H9 (cell line): ENCODE measurements at regions not wholly inside any gene's neighbourhood (a gene's known extent, or its start where the extent isn't known, plus 50 kb on each side); places are given as distances from the start of the nearest gene placed in this dataset.

ENCODE experiments used
- DNase-seq: peaks from one replicate; pipeline ENCODE4 v3.0.0-alpha.2; 2017
- H2AFZ ChIP-seq: one replicate; pipeline ENCODE4 v1.6.1; 2013; ENCODE audit warnings: mild to moderate bottlenecking, low read length, control low read depth, moderate library complexity
- H2AK5ac ChIP-seq: 2 replicates; pipeline ENCODE4 v1.6.1; 2013; ENCODE audit warnings: low read length, control low read depth, mixed read lengths; ENCODE audit not compliant: insufficient read length
- H2BK120ac ChIP-seq: one replicate; pipeline ENCODE4 v1.6.1; 2013; ENCODE audit warnings: low read depth, mild to moderate bottlenecking, low read length, control low read depth, inconsistent platforms; ENCODE audit not compliant: poor library complexity, severe bottlenecking
- H2BK12ac ChIP-seq: 2 replicates; pipeline ENCODE4 v1.6.1; 2013; ENCODE audit warnings: low read length, control low read depth, mixed read lengths, low read depth; ENCODE audit not compliant: insufficient read length
- H2BK15ac ChIP-seq: 2 replicates; pipeline ENCODE4 v1.6.1; 2013; ENCODE audit warnings: low read depth, low read length, control low read depth
- H2BK20ac ChIP-seq: one replicate; pipeline ENCODE4 v1.6.1; 2013; ENCODE audit warnings: low read depth, mild to moderate bottlenecking, low read length, control low read depth, inconsistent platforms; ENCODE audit not compliant: poor library complexity, severe bottlenecking
- H2BK5ac ChIP-seq: 2 replicates; pipeline ENCODE4 v1.6.1; 2013; ENCODE audit warnings: low read length, control low read depth, mixed read lengths; ENCODE audit not compliant: insufficient read length
- H3K14ac ChIP-seq: 2 replicates; pipeline ENCODE4 v1.6.1; 2013; ENCODE audit warnings: low read length, control low read depth; ENCODE audit not compliant: insufficient read depth
- H3K18ac ChIP-seq: 2 replicates; pipeline ENCODE4 v1.6.1; 2013; ENCODE audit warnings: low read depth, mild to moderate bottlenecking, mixed read lengths, low read length, control low read depth; ENCODE audit not compliant: insufficient read length
- H3K23ac ChIP-seq: 2 replicates; pipeline ENCODE4 v1.6.1; 2013; ENCODE audit warnings: low read length, control low read depth, mixed read lengths, low read depth; ENCODE audit not compliant: insufficient read length
- H3K23me2 ChIP-seq: 2 replicates; pipeline ENCODE4 v1.6.1; 2013; ENCODE audit warnings: low read depth, mild to moderate bottlenecking, mixed read lengths, low read length, control low read depth; ENCODE audit not compliant: insufficient read length, poor library complexity, severe bottlenecking
- H3K27ac ChIP-seq: 2 replicates; pipeline ENCODE4 v1.5.1; 2013; ENCODE audit warnings: low read length, control low read depth, mixed read lengths, low read depth; ENCODE audit not compliant: insufficient read length
- H3K27me3 ChIP-seq: 2 replicates; pipeline ENCODE4 v1.6.1; 2013; ENCODE audit warnings: low read length, control low read depth, inconsistent platforms; ENCODE audit not compliant: insufficient read depth
- H3K4ac ChIP-seq: 2 replicates; pipeline ENCODE4 v1.6.1; 2013; ENCODE audit warnings: low read depth, mild to moderate bottlenecking, control low read depth, inconsistent platforms, low read length, moderate library complexity
- H3K4me1 ChIP-seq: 2 replicates; pipeline ENCODE4 v1.6.1; 2013; ENCODE audit warnings: low read length, control low read depth, inconsistent platforms; ENCODE audit not compliant: insufficient read depth
- H3K4me2 ChIP-seq: 2 replicates; pipeline ENCODE4 v1.6.1; 2013; ENCODE audit warnings: low read length, control low read depth, mixed read lengths; ENCODE audit not compliant: insufficient read length, insufficient read depth
- H3K56ac ChIP-seq: 2 replicates; pipeline ENCODE4 v1.6.1; 2013; ENCODE audit warnings: low read depth, mild to moderate bottlenecking, mixed read lengths, low read length, control low read depth; ENCODE audit not compliant: insufficient read length
- H3K79me1 ChIP-seq: 2 replicates; pipeline ENCODE4 v1.6.1; 2013; ENCODE audit warnings: low read depth, mild to moderate bottlenecking, moderate library complexity, low read length, control low read depth, inconsistent platforms; ENCODE audit not compliant: insufficient read depth, poor library complexity, severe bottlenecking
- H3K79me2 ChIP-seq: 2 replicates; pipeline ENCODE4 v1.6.1; 2013; ENCODE audit warnings: low read length, control low read depth, inconsistent platforms; ENCODE audit not compliant: insufficient read depth
- H3K9ac ChIP-seq: 2 replicates; pipeline ENCODE4 v1.6.1; 2013; ENCODE audit warnings: low read length, control low read depth, mixed read lengths; ENCODE audit not compliant: insufficient read length; ENCODE audit errors: extremely low read depth
- H3K9me3 ChIP-seq: one replicate; pipeline ENCODE4 v1.6.1; 2013; ENCODE audit warnings: low read depth, low read length, inconsistent platforms; ENCODE audit not compliant: control insufficient read depth
- H3T11ph ChIP-seq: one replicate; pipeline ENCODE4 v1.6.1; 2013; ENCODE audit warnings: mild to moderate bottlenecking, low read length, control low read depth, inconsistent platforms
- H4K20me1 ChIP-seq: one replicate; pipeline ENCODE4 v1.6.1; 2013; ENCODE audit not compliant: control insufficient read depth, insufficient read length, insufficient read depth
- H4K5ac ChIP-seq: 2 replicates; pipeline ENCODE4 v1.6.1; 2013; ENCODE audit warnings: low read depth, mild to moderate bottlenecking, mixed read lengths, low read length, control low read depth; ENCODE audit not compliant: insufficient read length
- H4K8ac ChIP-seq: replicated peaks from 2 replicates; pipeline ENCODE4 v1.6.1; 2013; ENCODE audit warnings: low read length, control low read depth, mixed read lengths, low read depth; ENCODE audit not compliant: insufficient read length
- H4K91ac ChIP-seq: 2 replicates; pipeline ENCODE4 v1.6.1; 2013; ENCODE audit warnings: low read depth, mild to moderate bottlenecking, moderate library complexity, mixed read lengths, low read length, control low read depth; ENCODE audit not compliant: insufficient read length
- H3K27ac Mint-ChIP-seq, 3 experiments: 2 replicates in 2 of 3; 3 replicates in 1 of 3; pipeline ENCODE4 v1.8.0; 2020 to 2021; ENCODE audit warnings: mixed read lengths in 3 of 3, mild to moderate bottlenecking in 1 of 3, moderate library complexity in 1 of 3
- H3K27me3 Mint-ChIP-seq: 2 replicates; pipeline ENCODE4 v1.8.0; 2021; ENCODE audit warnings: low read depth, mild to moderate bottlenecking, moderate library complexity, mixed read lengths
- H3K36me3 Mint-ChIP-seq, 3 experiments: 2 replicates in 2 of 3; 3 replicates in 1 of 3; pipeline ENCODE4 v1.8.0; 2020 to 2021; ENCODE audit warnings: low read depth in 3 of 3, mixed read lengths in 3 of 3; ENCODE audit not compliant: insufficient read depth in 1 of 3
- H3K4me1 Mint-ChIP-seq, 2 experiments: 2 replicates each; pipeline ENCODE4 v1.8.0; 2020; ENCODE audit warnings: mixed read lengths in 2 of 2
- H3K4me3 Mint-ChIP-seq, 2 experiments: 2 replicates in 1 of 2; 3 replicates in 1 of 2; pipeline ENCODE4 v1.8.0; 2020 to 2021; ENCODE audit warnings: mild to moderate bottlenecking in 2 of 2, mixed read lengths in 2 of 2, moderate library complexity in 1 of 2
- H3K9me3 Mint-ChIP-seq, 2 experiments: 2 replicates in 1 of 2; 3 replicates in 1 of 2; pipeline ENCODE4 v1.8.0; 2020; ENCODE audit warnings: mild to moderate bottlenecking in 2 of 2, mixed read lengths in 2 of 2, moderate library complexity in 1 of 2
- WGBS: extraction: QIAGEN DNeasy Blood & Tissue Kit; methylation state at CpG from one replicate; pipeline ENCODE4 v1.1.7; 2013; ENCODE audit warnings: missing lambda C conversion rate, low lambda C conversion rate, mixed read lengths; ENCODE audit not compliant: insufficient read length; ENCODE audit errors: extremely low coverage; 5-methylcytosine and 5-hydroxymethylcytosine counted together
- TF ChIP-seq, protein P1 (sequence below): fragments of 200-600 bp; sonication (generic); conservative IDR thresholded peaks from 3 replicates; pipeline ENCODE4 v1.8.0; 2021; ENCODE audit warnings: antibody characterized with exemption, mild to moderate bottlenecking

DNA sequence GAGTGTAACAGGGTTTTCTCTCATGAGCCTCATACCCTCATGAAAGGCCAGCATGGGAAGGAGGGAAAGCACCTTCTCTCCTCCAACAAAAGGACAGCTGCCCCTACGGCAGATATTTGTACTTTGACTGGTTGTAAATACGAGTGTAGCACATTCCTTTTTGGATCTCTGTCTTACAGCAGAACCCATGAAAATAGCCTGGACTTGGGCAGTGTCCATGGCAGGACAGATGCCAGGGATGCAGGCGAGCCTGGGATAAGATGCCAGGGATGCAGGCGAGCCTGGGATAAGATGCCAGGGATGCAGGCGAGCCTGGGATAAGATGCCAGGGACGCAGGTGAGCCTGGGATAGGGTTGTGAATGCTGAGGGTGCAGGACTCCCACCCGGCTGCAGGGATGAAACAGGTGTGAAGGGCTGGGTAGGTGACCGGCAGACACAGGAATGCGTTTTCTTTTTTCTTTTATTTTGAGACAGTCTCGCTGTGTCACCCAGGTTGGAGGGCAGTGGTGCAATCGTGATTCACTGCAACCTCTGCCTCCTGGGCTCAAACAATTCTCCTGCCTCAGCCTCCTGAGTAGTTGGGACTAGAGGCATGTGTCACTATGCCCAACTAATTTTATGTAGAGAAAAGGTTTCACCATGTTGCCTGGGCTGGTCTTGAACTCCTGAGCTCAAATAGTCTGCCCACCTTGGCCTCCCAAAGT is 120.0 kb downstream of the BEGAIN start:
- H3K9me3 ChIP-seq = no peaks in the 10 kb centered on the region
- no peaks in the 10 kb centered on the region for H3K79me2 ChIP-seq
- H3K4me1 Mint-ChIP-seq = peaks cover 29 to 34% of the 10 kb centered on the region in 2 experiments
- H2BK20ac ChIP-seq = no peak overlapping the region
- no peak overlapping the region for H2AK5ac ChIP-seq
- H4K91ac ChIP-seq = no peak overlapping the region
- H3K9ac ChIP-seq = no peak overlapping the region
- peaks cover 65% of the 10 kb centered on the region for H3K27me3 Mint-ChIP-seq
- H3K9me3 Mint-ChIP-seq = no peaks in the 10 kb centered on the region; a peak in 1 of 5 replicates
- WGBS = no CpG with 5 or more reads among the region's 11 CpGs
- no peak for DNase-seq
- no peak overlapping the region for H4K8ac ChIP-seq
- H3K27ac Mint-ChIP-seq = no peak overlapping the region
- H2BK5ac ChIP-seq = no peak overlapping the region
- no peak overlapping the region for H3K4ac ChIP-seq
- no peak overlapping the region for H3K14ac ChIP-seq
- H2AFZ ChIP-seq = no peak overlapping the region
- H2BK12ac ChIP-seq = no peak overlapping the region
- H3K27me3 ChIP-seq = no peaks in the 10 kb centered on the region
- no peak overlapping the region for H3T11ph ChIP-seq
- H2BK120ac ChIP-seq = no peak overlapping the region
- TF ChIP-seq, protein P1, sequence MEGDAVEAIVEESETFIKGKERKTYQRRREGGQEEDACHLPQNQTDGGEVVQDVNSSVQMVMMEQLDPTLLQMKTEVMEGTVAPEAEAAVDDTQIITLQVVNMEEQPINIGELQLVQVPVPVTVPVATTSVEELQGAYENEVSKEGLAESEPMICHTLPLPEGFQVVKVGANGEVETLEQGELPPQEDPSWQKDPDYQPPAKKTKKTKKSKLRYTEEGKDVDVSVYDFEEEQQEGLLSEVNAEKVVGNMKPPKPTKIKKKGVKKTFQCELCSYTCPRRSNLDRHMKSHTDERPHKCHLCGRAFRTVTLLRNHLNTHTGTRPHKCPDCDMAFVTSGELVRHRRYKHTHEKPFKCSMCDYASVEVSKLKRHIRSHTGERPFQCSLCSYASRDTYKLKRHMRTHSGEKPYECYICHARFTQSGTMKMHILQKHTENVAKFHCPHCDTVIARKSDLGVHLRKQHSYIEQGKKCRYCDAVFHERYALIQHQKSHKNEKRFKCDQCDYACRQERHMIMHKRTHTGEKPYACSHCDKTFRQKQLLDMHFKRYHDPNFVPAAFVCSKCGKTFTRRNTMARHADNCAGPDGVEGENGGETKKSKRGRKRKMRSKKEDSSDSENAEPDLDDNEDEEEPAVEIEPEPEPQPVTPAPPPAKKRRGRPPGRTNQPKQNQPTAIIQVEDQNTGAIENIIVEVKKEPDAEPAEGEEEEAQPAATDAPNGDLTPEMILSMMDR = no peak
- H4K5ac ChIP-seq = no peak overlapping the region
- H3K4me2 ChIP-seq = no peak overlapping the region
- no peak overlapping the region for H3K23ac ChIP-seq
- no peaks in the 10 kb centered on the region for H3K79me1 ChIP-seq
- no peak overlapping the region for H2BK15ac ChIP-seq
- H3K18ac ChIP-seq = no peak overlapping the region
- H3K36me3 Mint-ChIP-seq = peaks cover 0 to 2% (median 0%) of the 10 kb centered on the region in 3 experiments; a peak in 2 of 7 replicates
- peaks cover 5% of the 10 kb centered on the region; the same call in 1 of the 2 replicates for H3K4me1 ChIP-seq
- H3K4me3 Mint-ChIP-seq = no peak overlapping the region
- no peak overlapping the region for H3K27ac ChIP-seq
- H3K56ac ChIP-seq = no peak overlapping the region
- no peaks in the 10 kb centered on the region for H3K23me2 ChIP-seq
- H4K20me1 ChIP-seq = no peaks in the 10 kb centered on the region
